ENCODE measurements at regions not wholly inside any gene's neighbourhood (a gene's known extent, or its start where the extent isn't known, plus 50 kb on each side); places are given as distances from the start of the nearest gene placed in this dataset.

DNA sequence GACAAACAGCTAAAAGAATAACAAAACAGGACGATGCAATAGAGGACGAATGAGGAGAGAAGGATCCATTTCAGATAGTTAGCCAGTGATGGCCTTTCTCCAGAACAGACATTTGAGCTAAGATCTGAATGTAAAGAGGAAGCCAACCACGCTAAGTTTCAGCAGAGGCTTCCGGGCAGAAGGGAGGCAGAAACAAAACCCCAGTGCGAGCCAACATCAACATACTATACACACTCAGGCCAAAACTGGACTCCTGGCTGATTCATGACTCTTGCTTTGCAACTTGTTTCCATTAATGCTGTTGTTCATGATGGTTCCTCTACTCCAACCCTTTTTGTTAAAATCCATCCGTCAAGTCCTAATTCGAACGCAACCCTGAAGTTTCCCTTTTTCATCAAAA is 730.3 kb downstream of the TRIML1 start:
- no peak for DNase-seq

DNA sequence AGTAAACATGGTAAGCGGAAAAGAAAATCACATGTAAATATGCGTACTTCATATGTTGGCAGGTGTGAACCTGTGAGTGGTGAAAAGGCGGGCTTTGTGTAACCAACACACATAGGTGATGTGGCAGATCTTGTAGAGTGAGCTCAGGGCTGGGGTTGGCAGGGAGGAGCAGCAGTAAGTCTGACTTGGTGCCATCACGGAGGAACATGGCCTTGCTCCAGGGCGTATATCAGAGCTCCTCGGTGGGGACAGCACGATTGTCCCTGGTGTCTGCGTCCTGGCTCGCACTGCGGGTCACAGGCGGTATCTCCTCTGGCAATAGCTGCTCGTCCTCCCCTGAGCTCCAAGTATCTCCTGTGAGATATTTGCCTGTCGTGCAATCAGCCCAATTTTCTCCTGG is 733.6 kb downstream of the TRIML1 start:
- no peak for DNase-seq

DNA sequence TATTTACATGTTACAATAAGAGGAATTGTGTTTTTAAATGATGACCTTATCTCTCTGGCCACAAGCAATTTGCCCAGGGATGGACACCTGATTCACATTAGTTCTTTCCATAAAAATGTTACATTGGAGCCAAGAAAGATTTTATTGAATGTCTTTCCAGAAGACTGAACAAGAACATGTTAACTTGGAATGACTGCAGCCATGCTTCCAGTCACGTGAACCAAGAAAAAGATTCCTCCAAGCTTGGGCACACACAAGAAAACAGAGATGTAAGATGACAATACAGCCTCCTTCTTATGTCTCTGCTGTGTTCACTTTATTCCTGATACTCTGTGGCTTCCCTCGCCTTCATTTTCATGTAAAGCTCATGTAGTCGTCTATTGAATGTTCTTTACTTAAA is 737.6 kb downstream of the TRIML1 start:
- DNase-seq, result no peak

DNA sequence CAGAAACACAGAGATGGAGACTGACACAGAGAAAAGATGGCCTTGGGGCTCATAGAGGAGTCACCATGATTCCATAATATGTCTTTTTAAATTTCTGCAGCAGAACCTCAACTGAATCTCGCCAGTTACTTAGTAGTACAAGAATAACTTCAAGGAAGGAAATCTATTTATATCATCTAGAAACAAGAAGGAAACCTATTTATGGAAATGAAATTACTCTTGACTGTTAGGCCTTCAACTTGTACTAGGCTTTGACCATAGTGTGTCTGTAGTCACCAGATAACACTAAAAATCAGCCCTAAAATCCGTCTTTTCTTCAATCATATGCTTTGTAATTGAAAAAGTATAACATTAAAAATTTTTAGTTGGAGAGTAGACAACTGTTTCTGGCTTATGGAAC is 740.4 kb downstream of the TRIML1 start:
- no peak for DNase-seq

GRCh38 chr4:188887905-188888304 is 748.7 kb downstream of the TRIML1 start:
- no peak for DNase-seq

- no peak for DNase-seq
Measured at GRCh38 chr4:188892837-188893236, 753.6 kb downstream of the TRIML1 start.

- DNase-seq, result no peak
Measured at GRCh38 chr4:188903986-188904385, 764.7 kb downstream of the TRIML1 start.

DNA sequence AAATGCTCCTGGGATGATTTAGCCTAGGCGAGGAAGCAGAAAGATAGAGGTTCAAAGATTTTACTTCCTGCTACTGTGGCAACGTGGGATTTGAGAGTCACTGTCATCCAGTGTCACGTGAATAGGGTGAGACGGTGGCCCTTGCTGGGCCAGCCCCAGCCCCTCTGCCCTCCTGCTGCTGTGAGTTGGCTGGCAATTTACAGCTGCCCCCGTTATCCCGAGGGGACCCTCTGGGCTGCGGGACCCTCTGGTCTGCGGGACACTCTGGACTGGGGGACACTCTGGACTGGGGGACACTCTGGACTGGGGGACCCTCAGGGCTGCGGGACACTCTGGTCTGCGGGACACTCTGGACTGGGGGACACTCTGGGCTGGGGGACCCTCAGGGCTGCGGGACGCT is 765.4 kb downstream of the TRIML1 start:
- no peak for DNase-seq

DNA sequence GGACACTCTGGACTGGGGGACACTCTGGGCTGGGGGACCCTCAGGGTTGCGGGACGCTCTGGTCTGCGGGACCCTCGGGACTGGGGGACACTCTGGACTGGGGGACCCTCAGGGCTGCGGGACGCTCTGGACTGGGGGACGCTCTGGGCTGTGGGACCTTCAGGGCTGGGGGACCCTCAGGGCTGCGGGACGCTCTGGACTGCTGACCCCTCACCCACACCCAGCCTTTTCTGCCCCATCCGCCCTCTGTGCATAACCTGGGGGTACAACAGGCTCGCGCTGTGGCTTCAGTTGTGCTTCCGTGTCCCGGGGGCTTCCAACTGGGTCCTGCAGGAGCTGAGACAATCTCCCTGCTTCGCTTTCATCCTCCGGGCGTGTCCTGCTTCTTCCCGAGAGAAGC is 766.0 kb downstream of the TRIML1 start:
- no peak for DNase-seq

DNA sequence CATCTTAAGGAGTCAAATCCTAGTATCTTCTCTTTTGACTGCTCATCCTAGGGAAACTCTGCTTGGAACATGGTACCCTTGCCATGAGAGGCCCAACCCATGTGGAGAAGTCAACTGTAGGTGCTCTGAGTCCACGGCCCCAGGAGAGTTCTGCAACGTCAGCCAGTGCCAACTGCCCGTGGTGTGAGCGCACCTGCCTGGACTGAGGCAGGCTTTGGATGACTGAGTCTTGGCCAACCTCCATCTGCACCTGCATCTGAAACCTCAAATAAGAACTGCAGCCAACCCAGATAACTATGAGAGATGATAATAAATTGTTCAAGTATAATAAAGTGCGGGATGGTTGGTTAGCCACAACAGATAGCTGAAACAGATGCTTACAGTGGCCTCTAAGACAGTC is 772.0 kb downstream of the TRIML1 start:
- no peak for DNase-seq

GRCh38 chr4:188911707-188912106 is 772.5 kb downstream of the TRIML1 start:
- DNase-seq, result no peak

DNA sequence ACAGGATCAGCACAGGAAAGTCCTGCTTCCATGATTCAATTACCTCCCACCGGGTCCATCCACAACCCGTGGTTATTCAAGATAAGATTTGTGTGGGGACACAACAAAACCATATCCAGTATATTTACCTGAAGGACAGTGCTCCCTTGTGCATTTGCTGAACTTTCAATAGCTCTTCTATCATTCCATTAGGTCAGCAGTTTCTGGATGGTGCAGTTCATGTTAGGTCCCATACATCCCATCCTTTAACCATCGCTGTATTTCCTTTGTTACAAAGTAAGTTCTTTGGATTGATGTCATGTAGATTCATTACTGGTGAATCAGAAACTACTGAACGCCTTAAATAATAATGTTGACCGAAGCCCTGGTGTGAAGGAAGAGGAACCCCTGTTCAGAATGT is 775.9 kb downstream of the TRIML1 start:
- no peak for DNase-seq

GRCh38 chr4:188918787-188919186 is 779.5 kb downstream of the TRIML1 start:
- no peak for DNase-seq

DNA sequence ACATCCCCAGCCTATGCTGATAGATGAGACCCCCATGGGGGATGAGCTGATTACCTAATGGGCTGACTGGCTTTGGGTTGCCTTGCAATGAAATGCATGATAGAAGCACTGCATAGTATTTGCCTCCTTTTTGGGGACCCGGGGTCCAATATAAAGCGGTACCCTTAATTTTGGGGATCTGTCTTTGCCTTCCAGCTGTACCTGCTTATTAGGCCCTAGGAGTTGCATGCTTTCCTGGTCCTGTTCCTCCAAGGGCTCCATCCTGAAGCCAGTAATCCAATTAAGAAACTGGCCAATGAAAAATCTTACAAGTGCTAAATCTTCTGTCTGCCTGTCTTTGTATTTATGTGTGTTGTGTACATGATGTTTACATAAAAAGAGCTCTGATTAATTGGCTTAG is 791.6 kb downstream of the TRIML1 start:
- DNase-seq, result no peak

- no peak for DNase-seq
Measured at GRCh38 chr4:188934320-188934962, 795.2 kb downstream of the TRIML1 start.

GRCh38 chr4:188941524-188942119 is 802.4 kb downstream of the TRIML1 start:
- no peak for DNase-seq

DNA sequence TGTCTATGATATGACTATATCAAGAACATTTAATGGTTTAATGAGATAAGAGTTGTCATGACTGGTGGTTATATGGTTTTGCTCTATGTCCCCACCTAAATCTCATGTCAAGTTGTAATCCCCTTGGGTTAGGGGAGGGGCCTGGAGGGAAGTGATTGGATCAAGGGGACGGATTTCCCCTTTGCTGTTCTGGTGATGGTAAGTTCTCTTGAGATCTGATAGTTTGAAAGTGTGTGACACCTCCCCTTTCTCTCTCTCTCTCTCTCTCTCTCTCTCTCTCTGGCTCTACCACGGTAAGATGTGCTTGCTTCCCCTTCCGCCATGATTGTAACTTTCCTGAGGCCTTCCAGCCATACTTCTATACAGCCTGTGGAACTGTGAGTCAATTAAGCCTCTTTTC is 803.4 kb downstream of the TRIML1 start:
- DNase-seq, result no peak

DNA sequence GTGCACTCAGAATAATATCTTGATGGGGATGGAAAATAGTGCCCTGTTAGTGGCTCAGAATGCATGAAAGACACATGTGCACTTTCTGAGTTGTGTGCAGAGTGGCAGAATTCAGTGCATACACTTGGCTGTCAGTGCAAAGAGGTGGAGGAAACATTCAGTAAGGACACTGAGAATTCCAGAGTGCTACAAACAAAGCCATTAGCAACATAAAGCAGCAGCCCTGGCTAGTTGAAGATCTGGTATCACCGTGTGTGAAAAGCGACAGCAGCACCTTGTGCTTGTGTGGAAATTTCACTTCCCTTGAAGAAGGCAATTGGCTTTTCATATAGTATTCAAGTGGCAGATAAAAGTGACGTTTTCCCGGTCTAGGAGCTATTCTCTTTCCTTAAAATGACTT is 810.4 kb downstream of the TRIML1 start:
- no peak for DNase-seq

- DNase-seq, result no peak
Measured at GRCh38 chr4:188955066-188955465, 815.8 kb downstream of the TRIML1 start.

GRCh38 chr4:188956566-188956965 is 817.3 kb downstream of the TRIML1 start:
- DNase-seq, result no peak

- DNase-seq, result no peak
Measured at GRCh38 chr4:188958346-188958745, 819.1 kb downstream of the TRIML1 start.

DNA sequence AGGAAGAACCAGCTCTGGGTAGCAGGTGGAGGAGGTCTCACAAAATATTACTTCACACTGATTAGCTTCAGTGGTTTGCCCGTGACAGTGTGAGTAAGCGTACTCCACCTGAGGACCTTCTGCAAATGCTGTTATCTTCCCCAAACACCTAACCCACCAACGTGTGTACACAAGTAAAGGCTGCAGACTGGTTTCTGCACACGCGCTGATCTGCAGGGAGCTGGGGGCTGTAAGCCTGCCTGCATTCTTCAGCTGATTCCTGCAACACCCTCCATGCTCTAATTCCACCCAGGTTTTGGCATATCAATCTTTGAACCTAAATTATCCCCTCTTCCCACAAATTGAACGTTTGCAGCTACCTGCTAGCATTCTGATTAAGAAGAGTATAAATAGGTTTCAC is 820.2 kb downstream of the TRIML1 start:
- no peak for DNase-seq

DNA sequence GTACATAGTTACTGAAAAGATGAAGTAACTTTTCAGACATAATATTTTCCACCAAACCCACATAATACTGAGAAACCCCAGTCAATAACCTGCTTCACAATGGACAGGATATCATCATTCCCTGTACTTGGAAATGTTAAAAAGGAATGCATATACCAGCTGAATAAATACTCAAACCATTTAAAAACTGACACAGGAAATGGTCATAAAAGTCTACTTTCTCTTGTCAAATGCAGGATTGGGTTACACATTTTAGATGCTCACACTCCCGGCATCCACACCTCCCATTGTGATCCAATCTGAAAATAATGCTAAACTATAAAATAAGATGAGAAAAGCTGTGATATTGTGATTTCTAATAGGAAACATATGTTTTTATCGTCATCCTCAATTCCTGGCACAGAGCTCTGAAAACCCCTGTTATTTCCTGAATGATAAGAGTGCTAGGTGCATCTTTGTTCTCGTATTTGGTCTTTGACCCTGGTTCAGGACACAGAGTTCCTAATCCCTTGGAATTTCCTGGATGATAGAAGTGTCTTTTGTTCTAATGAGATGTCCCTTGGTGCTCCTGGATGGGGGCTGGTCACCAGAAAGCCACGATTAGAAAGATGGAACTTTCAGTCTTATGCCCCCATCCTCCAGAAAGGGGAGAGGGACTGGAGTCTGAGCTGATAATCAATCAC is 821.3 kb downstream of the TRIML1 start:
- DNase-seq, result no peak

GRCh38 chr4:188971125-188971524 is 831.9 kb downstream of the TRIML1 start:
- DNase-seq, result no peak

GRCh38 chr4:188975271-188975670 is 836.0 kb downstream of the TRIML1 start:
- DNase-seq, result no peak
